Stomach (tissue), 4 donors: ENCODE measurements at regions not wholly inside any gene's neighbourhood (a gene's known extent, or its start where the extent isn't known, plus 50 kb on each side); places are given as distances from the start of the nearest gene placed in this dataset.

Source experiments
- CTCF ChIP-seq, 7 experiments: fragments of 450-650 bp in 4 of 7; fragments of 200-600 bp in 3 of 7; sonication (generic) in 3 of 7; IDR thresholded peaks; one replicate each; pipeline ENCODE4 v1.5.1; 2016 to 2019; ENCODE audit warnings: antibody characterized with exemption in 7 of 7, control low read depth in 2 of 7, mild to moderate bottlenecking in 1 of 7
- POLR2A ChIP-seq, 4 donors: fragments of 450-650 bp; IDR thresholded peaks; one replicate each; pipeline ENCODE4 v1.6.1; 2016; ENCODE audit warnings: antibody characterized with exemption in 4 of 4, control low read depth in 2 of 4, mild to moderate bottlenecking in 1 of 4, moderate library complexity in 1 of 4

GRCh38 chr2:20897047-20897446 is 74.1 kb upstream of the LDAH start:
- no peak for TF ChIP-seq CTCF (IDR thresholded peaks at IDR 0.05)
- TF ChIP-seq POLR2A (IDR thresholded peaks at IDR 0.05): no peak
